ENCODE measurements at regions not wholly inside any gene's neighbourhood (a gene's known extent, or its start where the extent isn't known, plus 50 kb on each side); places are given as distances from the start of the nearest gene placed in this dataset.

- no peak overlapping the region for H3K4me3 ChIP-seq (ENCODE audit: low read length, poor library complexity, severe bottlenecking)
- TF ChIP-seq, protein P1, sequence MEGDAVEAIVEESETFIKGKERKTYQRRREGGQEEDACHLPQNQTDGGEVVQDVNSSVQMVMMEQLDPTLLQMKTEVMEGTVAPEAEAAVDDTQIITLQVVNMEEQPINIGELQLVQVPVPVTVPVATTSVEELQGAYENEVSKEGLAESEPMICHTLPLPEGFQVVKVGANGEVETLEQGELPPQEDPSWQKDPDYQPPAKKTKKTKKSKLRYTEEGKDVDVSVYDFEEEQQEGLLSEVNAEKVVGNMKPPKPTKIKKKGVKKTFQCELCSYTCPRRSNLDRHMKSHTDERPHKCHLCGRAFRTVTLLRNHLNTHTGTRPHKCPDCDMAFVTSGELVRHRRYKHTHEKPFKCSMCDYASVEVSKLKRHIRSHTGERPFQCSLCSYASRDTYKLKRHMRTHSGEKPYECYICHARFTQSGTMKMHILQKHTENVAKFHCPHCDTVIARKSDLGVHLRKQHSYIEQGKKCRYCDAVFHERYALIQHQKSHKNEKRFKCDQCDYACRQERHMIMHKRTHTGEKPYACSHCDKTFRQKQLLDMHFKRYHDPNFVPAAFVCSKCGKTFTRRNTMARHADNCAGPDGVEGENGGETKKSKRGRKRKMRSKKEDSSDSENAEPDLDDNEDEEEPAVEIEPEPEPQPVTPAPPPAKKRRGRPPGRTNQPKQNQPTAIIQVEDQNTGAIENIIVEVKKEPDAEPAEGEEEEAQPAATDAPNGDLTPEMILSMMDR (conservative IDR thresholded peaks at IDR 0.05; ENCODE audit: low read length): no peak
- no peak for TF ChIP-seq EZH2phosphoT487 (IDR thresholded peaks at IDR 0.05; ENCODE audit: borderline replicate concordance)
- H3K79me2 ChIP-seq (ENCODE audit: insufficient read depth, low read length): no peaks in the 10 kb centered on the region
These were observed 136.3 kb downstream of the CEP120 start for GRCh38 chr5:123286891-123287290.

GRCh38 chr5:123285122-123286023 lies 137.8 kb downstream of the CEP120 start:
- Histone ChIP-seq H3K27me3 (ENCODE audit: insufficient read depth, low read length, poor library complexity, severe bottlenecking) (no peaks in the 10 kb centered on the region), H3K36me3 (ENCODE audit: insufficient read depth, low read length) (no peaks in the 10 kb centered on the region), H4K20me1 (ENCODE audit: insufficient read depth, low read length, poor library complexity, severe bottlenecking) (no peaks in the 10 kb centered on the region), H3K9me3 (ENCODE audit: insufficient read depth, low read depth, low read length) (no peaks in the 10 kb centered on the region), H3K4me1 (ENCODE audit: insufficient read depth, low read length, poor library complexity, severe bottlenecking) (no peaks in the 10 kb centered on the region), H3K4me3 (ENCODE audit: low read length, poor library complexity, severe bottlenecking) (no peak overlapping the region), H3K9ac (ENCODE audit: low read depth, low read length, poor library complexity, severe bottlenecking) (no peak overlapping the region), H2AFZ (ENCODE audit: low read length) (no peak overlapping the region), H3K9me2 (replicated peaks; ENCODE audit: low read depth, low read length) (no peaks in the 10 kb centered on the region), H3K79me2 (ENCODE audit: insufficient read depth, low read length) (no peaks in the 10 kb centered on the region), H3F3A (ENCODE audit: low read depth) (no peaks in the 10 kb centered on the region), H3K4me2 (ENCODE audit: low read depth, low read length, poor library complexity, severe bottlenecking) (no peak overlapping the region)
- no peak for TF ChIP-seq EZH2phosphoT487 (IDR thresholded peaks at IDR 0.05; ENCODE audit: borderline replicate concordance)
- TF ChIP-seq, protein P1 (conservative IDR thresholded peaks at IDR 0.05; ENCODE audit: low read length): no peak

More at GRCh38 chr5:123286891-123287290, 136.3 kb downstream of the CEP120 start:
- H2AFZ ChIP-seq (ENCODE audit: low read length): no peak overlapping the region
- H3F3A ChIP-seq (ENCODE audit: low read depth): no peaks in the 10 kb centered on the region
- no peak overlapping the region for H3K4me2 ChIP-seq (ENCODE audit: low read depth, low read length, poor library complexity, severe bottlenecking)
- no peak overlapping the region for H3K9ac ChIP-seq (ENCODE audit: low read depth, low read length, poor library complexity, severe bottlenecking)
- no peaks in the 10 kb centered on the region for H3K9me3 ChIP-seq (ENCODE audit: insufficient read depth, low read depth, low read length)
- no peaks in the 10 kb centered on the region for H4K20me1 ChIP-seq (ENCODE audit: insufficient read depth, low read length, poor library complexity, severe bottlenecking)
- H3K9me2 ChIP-seq (replicated peaks; ENCODE audit: low read depth, low read length): no peaks in the 10 kb centered on the region
- H3K27me3 ChIP-seq (ENCODE audit: insufficient read depth, low read length, poor library complexity, severe bottlenecking): no peaks in the 10 kb centered on the region
- no peaks in the 10 kb centered on the region for H3K36me3 ChIP-seq (ENCODE audit: insufficient read depth, low read length)
- no peaks in the 10 kb centered on the region for H3K4me1 ChIP-seq (ENCODE audit: insufficient read depth, low read length, poor library complexity, severe bottlenecking)

DNA sequence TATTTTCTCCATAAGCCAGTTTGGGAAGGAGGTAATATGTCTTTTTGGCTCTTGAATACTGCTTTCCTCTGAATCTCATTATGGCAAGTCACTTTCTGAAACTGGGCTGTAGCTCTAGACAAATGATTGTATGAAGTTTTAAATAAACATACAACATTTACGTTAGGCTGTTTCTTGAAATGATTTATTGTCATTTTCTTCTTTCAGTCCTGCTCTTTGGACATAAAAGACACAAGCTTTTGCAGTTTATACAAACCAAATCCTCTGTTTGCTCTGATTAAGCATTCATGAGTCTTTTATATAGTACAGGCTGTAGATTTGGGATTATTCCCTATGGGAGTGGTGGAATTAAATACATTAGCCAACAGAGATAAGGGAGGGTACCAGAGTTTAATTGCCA lies 139.7 kb downstream of the CEP120 start:
- no peaks in the 10 kb centered on the region for H3F3A ChIP-seq (ENCODE audit: low read depth)
- TF ChIP-seq, protein P1 (conservative IDR thresholded peaks at IDR 0.05; ENCODE audit: low read length): no peak
- no peak for TF ChIP-seq EZH2phosphoT487 (IDR thresholded peaks at IDR 0.05; ENCODE audit: borderline replicate concordance)
- H3K9ac ChIP-seq (ENCODE audit: low read depth, low read length, poor library complexity, severe bottlenecking): no peak overlapping the region
- no peaks in the 10 kb centered on the region for H3K36me3 ChIP-seq (ENCODE audit: insufficient read depth, low read length)
- no peaks in the 10 kb centered on the region for H3K4me1 ChIP-seq (ENCODE audit: insufficient read depth, low read length, poor library complexity, severe bottlenecking)
- H3K27me3 ChIP-seq (ENCODE audit: insufficient read depth, low read length, poor library complexity, severe bottlenecking): no peaks in the 10 kb centered on the region
- no peak overlapping the region for H3K4me3 ChIP-seq (ENCODE audit: low read length, poor library complexity, severe bottlenecking)
- H3K79me2 ChIP-seq (ENCODE audit: insufficient read depth, low read length): no peaks in the 10 kb centered on the region
- no peak overlapping the region for H3K4me2 ChIP-seq (ENCODE audit: low read depth, low read length, poor library complexity, severe bottlenecking)
- H2AFZ ChIP-seq (ENCODE audit: low read length): no peak overlapping the region
- H4K20me1 ChIP-seq (ENCODE audit: insufficient read depth, low read length, poor library complexity, severe bottlenecking): no peaks in the 10 kb centered on the region
- H3K9me2 ChIP-seq (replicated peaks; ENCODE audit: low read depth, low read length): no peaks in the 10 kb centered on the region
- no peaks in the 10 kb centered on the region for H3K9me3 ChIP-seq (ENCODE audit: insufficient read depth, low read depth, low read length)
